H9 (cell line): ENCODE measurements at regions not wholly inside any gene's neighbourhood (a gene's known extent, or its start where the extent isn't known, plus 50 kb on each side); places are given as distances from the start of the nearest gene placed in this dataset.
A peak's percentile ranks its signal among the peaks of the same experiment; 100 is the strongest.
"Not testable (repeated sequence)": the region's sequence is repeated elsewhere in the genome, so short reads cannot be mapped to it uniquely, and the experiment has no call there.

ENCODE experiments used
- DNase-seq: peaks from one replicate; pipeline ENCODE4 v3.0.0-alpha.2; 2017
- H2AFZ ChIP-seq: one replicate; pipeline ENCODE4 v1.6.1; 2013; ENCODE audit warnings: mild to moderate bottlenecking, low read length, control low read depth, moderate library complexity
- H2AK5ac ChIP-seq: 2 replicates; pipeline ENCODE4 v1.6.1; 2013; ENCODE audit warnings: low read length, control low read depth, mixed read lengths; ENCODE audit not compliant: insufficient read length
- H2BK120ac ChIP-seq: one replicate; pipeline ENCODE4 v1.6.1; 2013; ENCODE audit warnings: low read depth, mild to moderate bottlenecking, low read length, control low read depth, inconsistent platforms; ENCODE audit not compliant: poor library complexity, severe bottlenecking
- H2BK12ac ChIP-seq: 2 replicates; pipeline ENCODE4 v1.6.1; 2013; ENCODE audit warnings: low read length, control low read depth, mixed read lengths, low read depth; ENCODE audit not compliant: insufficient read length
- H2BK15ac ChIP-seq: 2 replicates; pipeline ENCODE4 v1.6.1; 2013; ENCODE audit warnings: low read depth, low read length, control low read depth
- H2BK20ac ChIP-seq: one replicate; pipeline ENCODE4 v1.6.1; 2013; ENCODE audit warnings: low read depth, mild to moderate bottlenecking, low read length, control low read depth, inconsistent platforms; ENCODE audit not compliant: poor library complexity, severe bottlenecking
- H2BK5ac ChIP-seq: 2 replicates; pipeline ENCODE4 v1.6.1; 2013; ENCODE audit warnings: low read length, control low read depth, mixed read lengths; ENCODE audit not compliant: insufficient read length
- H3K14ac ChIP-seq: 2 replicates; pipeline ENCODE4 v1.6.1; 2013; ENCODE audit warnings: low read length, control low read depth; ENCODE audit not compliant: insufficient read depth
- H3K18ac ChIP-seq: 2 replicates; pipeline ENCODE4 v1.6.1; 2013; ENCODE audit warnings: low read depth, mild to moderate bottlenecking, mixed read lengths, low read length, control low read depth; ENCODE audit not compliant: insufficient read length
- H3K23ac ChIP-seq: 2 replicates; pipeline ENCODE4 v1.6.1; 2013; ENCODE audit warnings: low read length, control low read depth, mixed read lengths, low read depth; ENCODE audit not compliant: insufficient read length
- H3K23me2 ChIP-seq: 2 replicates; pipeline ENCODE4 v1.6.1; 2013; ENCODE audit warnings: low read depth, mild to moderate bottlenecking, mixed read lengths, low read length, control low read depth; ENCODE audit not compliant: insufficient read length, poor library complexity, severe bottlenecking
- H3K27ac ChIP-seq: 2 replicates; pipeline ENCODE4 v1.5.1; 2013; ENCODE audit warnings: low read length, control low read depth, mixed read lengths, low read depth; ENCODE audit not compliant: insufficient read length
- H3K27me3 ChIP-seq: 2 replicates; pipeline ENCODE4 v1.6.1; 2013; ENCODE audit warnings: low read length, control low read depth, inconsistent platforms; ENCODE audit not compliant: insufficient read depth
- H3K4ac ChIP-seq: 2 replicates; pipeline ENCODE4 v1.6.1; 2013; ENCODE audit warnings: low read depth, mild to moderate bottlenecking, control low read depth, inconsistent platforms, low read length, moderate library complexity
- H3K4me1 ChIP-seq: 2 replicates; pipeline ENCODE4 v1.6.1; 2013; ENCODE audit warnings: low read length, control low read depth, inconsistent platforms; ENCODE audit not compliant: insufficient read depth
- H3K4me2 ChIP-seq: 2 replicates; pipeline ENCODE4 v1.6.1; 2013; ENCODE audit warnings: low read length, control low read depth, mixed read lengths; ENCODE audit not compliant: insufficient read length, insufficient read depth
- H3K56ac ChIP-seq: 2 replicates; pipeline ENCODE4 v1.6.1; 2013; ENCODE audit warnings: low read depth, mild to moderate bottlenecking, mixed read lengths, low read length, control low read depth; ENCODE audit not compliant: insufficient read length
- H3K79me1 ChIP-seq: 2 replicates; pipeline ENCODE4 v1.6.1; 2013; ENCODE audit warnings: low read depth, mild to moderate bottlenecking, moderate library complexity, low read length, control low read depth, inconsistent platforms; ENCODE audit not compliant: insufficient read depth, poor library complexity, severe bottlenecking
- H3K79me2 ChIP-seq: 2 replicates; pipeline ENCODE4 v1.6.1; 2013; ENCODE audit warnings: low read length, control low read depth, inconsistent platforms; ENCODE audit not compliant: insufficient read depth
- H3K9ac ChIP-seq: 2 replicates; pipeline ENCODE4 v1.6.1; 2013; ENCODE audit warnings: low read length, control low read depth, mixed read lengths; ENCODE audit not compliant: insufficient read length; ENCODE audit errors: extremely low read depth
- H3K9me3 ChIP-seq: one replicate; pipeline ENCODE4 v1.6.1; 2013; ENCODE audit warnings: low read depth, low read length, inconsistent platforms; ENCODE audit not compliant: control insufficient read depth
- H3T11ph ChIP-seq: one replicate; pipeline ENCODE4 v1.6.1; 2013; ENCODE audit warnings: mild to moderate bottlenecking, low read length, control low read depth, inconsistent platforms
- H4K20me1 ChIP-seq: one replicate; pipeline ENCODE4 v1.6.1; 2013; ENCODE audit not compliant: control insufficient read depth, insufficient read length, insufficient read depth
- H4K5ac ChIP-seq: 2 replicates; pipeline ENCODE4 v1.6.1; 2013; ENCODE audit warnings: low read depth, mild to moderate bottlenecking, mixed read lengths, low read length, control low read depth; ENCODE audit not compliant: insufficient read length
- H4K8ac ChIP-seq: replicated peaks from 2 replicates; pipeline ENCODE4 v1.6.1; 2013; ENCODE audit warnings: low read length, control low read depth, mixed read lengths, low read depth; ENCODE audit not compliant: insufficient read length
- H4K91ac ChIP-seq: 2 replicates; pipeline ENCODE4 v1.6.1; 2013; ENCODE audit warnings: low read depth, mild to moderate bottlenecking, moderate library complexity, mixed read lengths, low read length, control low read depth; ENCODE audit not compliant: insufficient read length
- H3K27ac Mint-ChIP-seq, 3 experiments: 2 replicates in 2 of 3; 3 replicates in 1 of 3; pipeline ENCODE4 v1.8.0; 2020 to 2021; ENCODE audit warnings: mixed read lengths in 3 of 3, mild to moderate bottlenecking in 1 of 3, moderate library complexity in 1 of 3
- H3K27me3 Mint-ChIP-seq: 2 replicates; pipeline ENCODE4 v1.8.0; 2021; ENCODE audit warnings: low read depth, mild to moderate bottlenecking, moderate library complexity, mixed read lengths
- H3K36me3 Mint-ChIP-seq, 3 experiments: 2 replicates in 2 of 3; 3 replicates in 1 of 3; pipeline ENCODE4 v1.8.0; 2020 to 2021; ENCODE audit warnings: low read depth in 3 of 3, mixed read lengths in 3 of 3; ENCODE audit not compliant: insufficient read depth in 1 of 3
- H3K4me1 Mint-ChIP-seq, 2 experiments: 2 replicates each; pipeline ENCODE4 v1.8.0; 2020; ENCODE audit warnings: mixed read lengths in 2 of 2
- H3K4me3 Mint-ChIP-seq, 2 experiments: 2 replicates in 1 of 2; 3 replicates in 1 of 2; pipeline ENCODE4 v1.8.0; 2020 to 2021; ENCODE audit warnings: mild to moderate bottlenecking in 2 of 2, mixed read lengths in 2 of 2, moderate library complexity in 1 of 2
- H3K9me3 Mint-ChIP-seq, 2 experiments: 2 replicates in 1 of 2; 3 replicates in 1 of 2; pipeline ENCODE4 v1.8.0; 2020; ENCODE audit warnings: mild to moderate bottlenecking in 2 of 2, mixed read lengths in 2 of 2, moderate library complexity in 1 of 2
- WGBS: extraction: QIAGEN DNeasy Blood & Tissue Kit; methylation state at CpG from one replicate; pipeline ENCODE4 v1.1.7; 2013; ENCODE audit warnings: missing lambda C conversion rate, low lambda C conversion rate, mixed read lengths; ENCODE audit not compliant: insufficient read length; ENCODE audit errors: extremely low coverage; 5-methylcytosine and 5-hydroxymethylcytosine counted together
- TF ChIP-seq, protein P1 (sequence below): fragments of 200-600 bp; sonication (generic); conservative IDR thresholded peaks from 3 replicates; pipeline ENCODE4 v1.8.0; 2021; ENCODE audit warnings: antibody characterized with exemption, mild to moderate bottlenecking

DNA sequence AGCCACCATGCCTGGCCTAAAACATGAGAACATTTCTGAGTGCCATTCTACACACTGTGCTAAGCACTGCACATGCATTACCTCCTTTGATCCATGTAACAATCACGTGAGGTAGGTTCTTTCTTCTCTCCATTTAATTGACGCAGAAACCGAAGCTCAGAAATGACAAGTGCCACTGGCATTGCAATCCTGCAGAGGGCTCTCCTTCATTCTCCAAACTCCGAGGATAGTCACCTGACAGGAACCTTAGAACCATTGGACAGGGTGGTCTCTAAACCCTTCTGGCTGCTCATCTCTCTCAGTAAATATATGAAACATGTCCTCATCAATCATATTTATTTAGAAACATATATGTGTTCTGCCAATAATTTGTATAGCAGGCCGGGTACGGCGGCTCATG is 167.1 kb upstream of the JUN start:
- no peak overlapping the region for H3K56ac ChIP-seq
- no peaks in the 10 kb centered on the region for H3K79me1 ChIP-seq
- no CpG with 5 or more reads among the region's 7 CpGs for WGBS
- no peaks in the 10 kb centered on the region for H4K20me1 ChIP-seq
- H3K4ac ChIP-seq, result no peak overlapping the region
- H2BK20ac ChIP-seq, result no peak overlapping the region
- H3K4me2 ChIP-seq, result no peak overlapping the region
- no peaks in the 10 kb centered on the region for H3K9me3 ChIP-seq
- no peak overlapping the region for H4K8ac ChIP-seq
- no peak overlapping the region for H3K18ac ChIP-seq
- no peak overlapping the region for H2BK12ac ChIP-seq
- H3K4me1 ChIP-seq, result no peaks in the 10 kb centered on the region
- H3K14ac ChIP-seq, result no peak overlapping the region
- H2BK120ac ChIP-seq, result no peak overlapping the region
- H3K27ac Mint-ChIP-seq, result no peak overlapping the region
- H2AFZ ChIP-seq, result no peak overlapping the region
- no peak overlapping the region for H3T11ph ChIP-seq
- no peak overlapping the region for H4K91ac ChIP-seq
- H3K4me1 Mint-ChIP-seq, result no peaks in the 10 kb centered on the region
- H3K27me3 Mint-ChIP-seq, result no peaks in the 10 kb centered on the region; the same call in 1 of the 2 replicates
- no peak for DNase-seq
- TF ChIP-seq, protein P1, sequence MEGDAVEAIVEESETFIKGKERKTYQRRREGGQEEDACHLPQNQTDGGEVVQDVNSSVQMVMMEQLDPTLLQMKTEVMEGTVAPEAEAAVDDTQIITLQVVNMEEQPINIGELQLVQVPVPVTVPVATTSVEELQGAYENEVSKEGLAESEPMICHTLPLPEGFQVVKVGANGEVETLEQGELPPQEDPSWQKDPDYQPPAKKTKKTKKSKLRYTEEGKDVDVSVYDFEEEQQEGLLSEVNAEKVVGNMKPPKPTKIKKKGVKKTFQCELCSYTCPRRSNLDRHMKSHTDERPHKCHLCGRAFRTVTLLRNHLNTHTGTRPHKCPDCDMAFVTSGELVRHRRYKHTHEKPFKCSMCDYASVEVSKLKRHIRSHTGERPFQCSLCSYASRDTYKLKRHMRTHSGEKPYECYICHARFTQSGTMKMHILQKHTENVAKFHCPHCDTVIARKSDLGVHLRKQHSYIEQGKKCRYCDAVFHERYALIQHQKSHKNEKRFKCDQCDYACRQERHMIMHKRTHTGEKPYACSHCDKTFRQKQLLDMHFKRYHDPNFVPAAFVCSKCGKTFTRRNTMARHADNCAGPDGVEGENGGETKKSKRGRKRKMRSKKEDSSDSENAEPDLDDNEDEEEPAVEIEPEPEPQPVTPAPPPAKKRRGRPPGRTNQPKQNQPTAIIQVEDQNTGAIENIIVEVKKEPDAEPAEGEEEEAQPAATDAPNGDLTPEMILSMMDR, result peak; percentile 56; the same call in 2 of the 3 replicates
- H3K23ac ChIP-seq, result no peak overlapping the region
- H2AK5ac ChIP-seq, result no peak overlapping the region
- no peak overlapping the region for H2BK5ac ChIP-seq
- H3K27me3 ChIP-seq, result no peaks in the 10 kb centered on the region
- no peak overlapping the region for H3K4me3 Mint-ChIP-seq
- no peak overlapping the region for H3K9ac ChIP-seq
- H3K9me3 Mint-ChIP-seq, result peaks cover 2 to 4% of the 10 kb centered on the region in 2 experiments; a peak in 3 of 5 replicates
- H3K79me2 ChIP-seq, result no peaks in the 10 kb centered on the region
- no peak overlapping the region for H3K27ac ChIP-seq
- no peaks in the 10 kb centered on the region for H3K23me2 ChIP-seq
- H4K5ac ChIP-seq, result no peak overlapping the region
- peaks cover 0 to 13% (median 0%) of the 10 kb centered on the region in 3 experiments; a peak in 3 of 7 replicates for H3K36me3 Mint-ChIP-seq
- H2BK15ac ChIP-seq, result no peak overlapping the region

DNA sequence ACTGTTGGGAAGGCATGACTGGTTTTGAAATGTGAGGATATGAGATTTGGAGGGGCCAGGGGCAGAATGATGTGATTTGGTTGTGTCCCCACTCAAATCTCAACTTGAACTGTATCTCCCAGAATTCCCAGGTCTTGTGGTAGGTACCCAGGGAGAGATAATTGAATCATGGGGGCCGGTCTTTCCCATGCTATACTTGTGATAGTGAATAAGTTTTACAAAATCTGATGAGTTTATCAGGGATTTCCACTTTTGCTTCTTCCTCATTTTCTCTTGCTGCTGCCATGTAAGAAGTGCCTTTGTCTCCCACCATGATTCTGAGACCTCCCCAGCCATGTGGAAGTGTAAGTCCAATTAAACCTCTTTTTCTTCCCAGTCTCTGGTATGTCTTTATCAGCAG is 170.1 kb upstream of the JUN start:
- not testable (repeated sequence) for H3K79me1 ChIP-seq, H3K27me3 Mint-ChIP-seq, H4K20me1 ChIP-seq, H3K56ac ChIP-seq, H3K18ac ChIP-seq, H3K79me2 ChIP-seq, H4K8ac ChIP-seq, H3K14ac ChIP-seq, H3K9ac ChIP-seq, H3K23me2 ChIP-seq, H2BK20ac ChIP-seq, H3K4ac ChIP-seq, H2AK5ac ChIP-seq, H3K27ac Mint-ChIP-seq, H2BK5ac ChIP-seq, H2BK12ac ChIP-seq, DNase-seq, H3K27me3 ChIP-seq, H4K5ac ChIP-seq, H2AFZ ChIP-seq, H2BK120ac ChIP-seq, H3K27ac ChIP-seq, H3T11ph ChIP-seq, H4K91ac ChIP-seq, H2BK15ac ChIP-seq, H3K4me3 Mint-ChIP-seq, H3K9me3 ChIP-seq, H3K4me2 ChIP-seq, H3K4me1 ChIP-seq, H3K23ac ChIP-seq, H3K4me1 Mint-ChIP-seq
- peaks cover 9 to 34% (median 14%) of the 10 kb centered on the region in 3 experiments for H3K36me3 Mint-ChIP-seq
- WGBS, result no CpG with 5 or more reads among the region's 1 CpG
- H3K9me3 Mint-ChIP-seq, result peaks cover 21 to 25% of the 10 kb centered on the region in 2 experiments
